ENCODE measurements at regions not wholly inside any gene's neighbourhood (a gene's known extent, or its start where the extent isn't known, plus 50 kb on each side); places are given as distances from the start of the nearest gene placed in this dataset.
A peak's percentile ranks its signal among the peaks of the same experiment; 100 is the strongest.
"Not testable (repeated sequence)": the region's sequence is repeated elsewhere in the genome, so short reads cannot be mapped to it uniquely, and the experiment has no call there.

DNA sequence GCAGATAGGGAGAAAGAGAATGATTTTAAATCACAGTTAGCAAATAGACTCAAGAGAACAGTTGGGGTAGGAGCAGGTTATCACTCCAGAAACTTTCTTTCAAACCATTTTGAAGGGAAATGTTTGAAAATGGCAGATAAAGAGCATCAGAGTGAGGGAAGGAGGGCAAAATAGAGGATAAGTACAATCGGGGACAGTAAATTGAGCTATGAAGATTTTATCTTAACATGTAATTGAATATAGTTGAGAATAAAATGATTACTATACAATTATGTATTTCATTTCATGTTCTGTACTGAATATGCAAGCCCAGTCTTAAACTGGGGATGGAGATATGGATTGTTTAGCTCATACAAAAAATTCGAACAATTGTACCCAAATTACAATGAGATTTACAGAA, 54.0 kb downstream of the MAP10 start:
- Histone ChIP-seq H3K36me3 (ENCODE audit: control insufficient read depth, insufficient read depth, low read length) (no peaks in the 10 kb centered on the region), H3K4me3 (ENCODE audit: low read depth, low read length) (no peak overlapping the region), H3K27me3 (ENCODE audit: control insufficient read depth, insufficient read depth, low read length) (peaks cover 4% of the 10 kb centered on the region)
- DNase-seq (ENCODE audit: low read depth) (no peak), FAIRE-seq (no peak)
- TF ChIP-seq, protein P1, sequence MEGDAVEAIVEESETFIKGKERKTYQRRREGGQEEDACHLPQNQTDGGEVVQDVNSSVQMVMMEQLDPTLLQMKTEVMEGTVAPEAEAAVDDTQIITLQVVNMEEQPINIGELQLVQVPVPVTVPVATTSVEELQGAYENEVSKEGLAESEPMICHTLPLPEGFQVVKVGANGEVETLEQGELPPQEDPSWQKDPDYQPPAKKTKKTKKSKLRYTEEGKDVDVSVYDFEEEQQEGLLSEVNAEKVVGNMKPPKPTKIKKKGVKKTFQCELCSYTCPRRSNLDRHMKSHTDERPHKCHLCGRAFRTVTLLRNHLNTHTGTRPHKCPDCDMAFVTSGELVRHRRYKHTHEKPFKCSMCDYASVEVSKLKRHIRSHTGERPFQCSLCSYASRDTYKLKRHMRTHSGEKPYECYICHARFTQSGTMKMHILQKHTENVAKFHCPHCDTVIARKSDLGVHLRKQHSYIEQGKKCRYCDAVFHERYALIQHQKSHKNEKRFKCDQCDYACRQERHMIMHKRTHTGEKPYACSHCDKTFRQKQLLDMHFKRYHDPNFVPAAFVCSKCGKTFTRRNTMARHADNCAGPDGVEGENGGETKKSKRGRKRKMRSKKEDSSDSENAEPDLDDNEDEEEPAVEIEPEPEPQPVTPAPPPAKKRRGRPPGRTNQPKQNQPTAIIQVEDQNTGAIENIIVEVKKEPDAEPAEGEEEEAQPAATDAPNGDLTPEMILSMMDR (IDR thresholded peaks at IDR 0.05; ENCODE audit: insufficient read depth, low read length, severe bottlenecking): no peak

DNA sequence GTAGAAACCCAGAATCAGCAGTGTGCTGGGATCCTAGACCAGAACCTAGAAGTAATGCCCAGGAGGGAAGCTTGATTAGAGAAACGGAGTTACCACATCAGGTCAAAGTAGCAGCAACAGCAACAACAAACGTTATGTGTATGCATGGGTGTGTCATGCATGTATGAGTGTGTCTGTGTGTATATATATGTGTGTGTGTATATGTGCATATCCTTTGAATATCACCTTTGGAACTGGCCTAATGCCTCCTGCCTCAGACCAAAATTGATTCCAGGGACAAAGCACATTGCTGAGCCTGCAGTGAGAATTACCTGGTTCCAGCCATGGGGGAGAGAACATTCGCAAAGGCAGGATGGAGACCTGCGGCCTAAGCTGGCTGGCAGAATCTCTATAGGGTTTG, 55.9 kb downstream of the MAP10 start:
- DNase-seq (ENCODE audit: low read depth) (no peak), FAIRE-seq (peak; percentile 84)
- Histone ChIP-seq H3K4me3 (ENCODE audit: low read depth, low read length) (no peak overlapping the region), H3K36me3 (ENCODE audit: control insufficient read depth, insufficient read depth, low read length) (no peaks in the 10 kb centered on the region), H3K27me3 (ENCODE audit: control insufficient read depth, insufficient read depth, low read length) (peaks cover 4% of the 10 kb centered on the region)
- TF ChIP-seq, protein P1 (IDR thresholded peaks at IDR 0.05; ENCODE audit: insufficient read depth, low read length, severe bottlenecking): no peak

DNA sequence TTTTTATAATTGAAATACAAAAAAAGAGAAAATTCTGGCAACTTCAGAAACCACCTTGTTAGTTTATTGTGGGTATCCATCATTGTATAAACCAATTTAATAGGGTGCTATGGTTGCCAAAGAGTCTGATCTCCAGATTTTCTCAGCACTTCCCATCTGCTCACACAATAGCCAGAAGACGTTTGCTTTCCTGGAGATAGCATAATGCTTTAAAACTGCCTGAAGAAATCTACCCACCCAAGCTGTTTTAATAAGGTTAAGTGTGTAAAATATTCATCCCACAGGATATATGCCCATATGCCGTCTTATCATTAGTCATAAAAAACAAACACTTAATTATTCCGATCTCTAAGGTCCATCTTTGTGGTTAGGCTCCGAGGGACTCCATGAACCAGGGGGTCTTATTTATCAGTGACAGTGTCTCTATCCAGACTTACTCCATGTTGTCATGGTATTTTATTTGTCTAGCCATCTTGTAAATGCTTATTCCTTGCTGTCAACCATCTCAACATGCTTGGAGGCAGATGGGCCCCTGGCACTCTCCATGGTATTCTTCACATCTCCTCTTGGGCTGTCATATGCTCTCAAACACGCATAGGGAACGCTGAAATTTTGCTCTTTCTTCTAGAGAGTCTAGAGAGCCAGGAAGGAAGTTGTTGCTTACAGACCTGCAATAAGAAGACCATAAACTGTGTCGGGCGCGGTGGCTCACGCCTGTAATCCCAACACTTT, 58.5 kb downstream of the MAP10 start:
- no peak overlapping the region for H3K4me3 ChIP-seq (ENCODE audit: low read depth, low read length)

DNA sequence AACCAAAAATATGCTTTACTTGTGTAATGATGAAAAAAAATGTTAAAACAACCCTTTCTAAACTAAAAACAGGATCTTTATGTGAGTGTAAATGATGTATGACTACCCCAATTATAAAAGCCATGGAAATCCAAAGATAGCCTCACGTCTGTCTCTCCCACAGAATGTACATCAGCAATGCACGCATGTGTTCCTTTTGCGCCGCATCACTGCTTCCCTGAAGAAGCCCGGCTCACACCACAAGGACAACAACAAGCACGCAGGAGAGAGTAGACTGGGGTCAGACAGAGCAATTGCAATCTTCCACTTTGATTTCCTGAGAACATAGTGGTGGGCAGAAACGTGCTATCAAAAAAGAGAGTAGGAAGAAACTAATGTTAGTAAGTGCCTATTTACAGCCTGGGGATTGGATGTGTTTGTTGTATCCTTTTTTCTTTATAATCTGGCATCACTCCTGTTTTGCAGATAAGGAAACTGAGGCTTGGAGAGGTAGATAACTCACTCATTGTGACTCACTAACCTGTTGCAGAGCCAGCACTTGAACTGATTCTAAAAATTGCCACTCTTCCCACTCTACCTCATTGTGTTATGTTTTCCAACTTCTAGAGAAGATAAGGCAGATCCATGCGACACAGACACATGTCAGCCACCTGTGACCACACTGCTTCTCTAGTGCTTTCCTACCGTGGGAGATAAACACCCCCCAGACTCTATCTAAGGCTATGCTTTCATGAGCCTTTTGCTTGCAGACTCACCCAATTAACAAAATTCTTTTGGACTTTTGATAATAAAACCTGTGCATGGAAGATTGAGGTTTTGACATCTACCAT, 60.1 kb downstream of the MAP10 start:
- Histone ChIP-seq H3K4me3 (ENCODE audit: low read depth, low read length) (no peak overlapping the region), H3K27me3 (ENCODE audit: control insufficient read depth, insufficient read depth, low read length) (no peaks in the 10 kb centered on the region), H3K36me3 (ENCODE audit: control insufficient read depth, insufficient read depth, low read length) (no peaks in the 10 kb centered on the region)
- TF ChIP-seq, protein P1 (IDR thresholded peaks at IDR 0.05; ENCODE audit: insufficient read depth, low read length, severe bottlenecking): no peak
- DNase-seq (ENCODE audit: low read depth): no peak
- no peak for FAIRE-seq

More for the DNA sequence above, 58.5 kb downstream of the MAP10 start:
- Histone ChIP-seq H3K36me3 (ENCODE audit: control insufficient read depth, insufficient read depth, low read length) (no peaks in the 10 kb centered on the region), H3K27me3 (ENCODE audit: control insufficient read depth, insufficient read depth, low read length) (peaks cover 2% of the 10 kb centered on the region)
- FAIRE-seq: no peak
- TF ChIP-seq, protein P1 (IDR thresholded peaks at IDR 0.05; ENCODE audit: insufficient read depth, low read length, severe bottlenecking): no peak
- no peak for DNase-seq (ENCODE audit: low read depth)

DNA sequence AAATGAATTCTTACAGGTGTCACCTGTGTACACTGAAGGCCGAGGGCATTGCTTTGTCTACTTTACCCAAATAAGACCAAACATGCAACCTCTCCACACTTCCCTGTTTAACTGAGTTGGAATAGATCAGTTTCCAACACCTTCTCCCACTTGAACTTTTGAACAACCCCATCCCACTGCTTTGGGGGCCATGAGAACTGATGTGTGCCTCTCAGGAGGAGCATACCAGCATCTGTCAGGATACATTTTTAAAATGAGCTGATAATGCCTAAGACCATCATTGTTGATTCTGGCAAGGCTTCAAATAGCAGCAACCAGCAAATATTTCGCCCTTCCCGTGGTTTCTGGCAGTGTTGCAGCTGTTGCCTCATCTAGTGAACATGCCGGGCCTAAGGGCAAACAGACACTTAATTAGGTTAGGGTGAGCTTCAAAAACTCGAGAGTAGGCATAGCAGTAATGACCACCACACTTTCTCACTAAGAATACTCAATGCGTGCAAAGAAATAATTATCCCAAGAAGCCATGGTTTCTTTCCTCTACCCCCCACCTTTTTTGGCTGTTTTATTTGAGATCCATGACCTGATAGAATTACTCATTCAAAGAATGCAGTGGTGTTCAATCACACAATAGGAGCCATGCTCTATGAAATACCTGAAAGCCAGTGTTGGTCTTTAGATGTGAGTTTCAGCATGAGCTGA, 63.7 kb downstream of the MAP10 start:
- H3K36me3 ChIP-seq (ENCODE audit: control insufficient read depth, insufficient read depth, low read length): no peaks in the 10 kb centered on the region
- TF ChIP-seq, protein P1 (IDR thresholded peaks at IDR 0.05; ENCODE audit: insufficient read depth, low read length, severe bottlenecking): no peak
- FAIRE-seq (peak; percentile 94), DNase-seq (ENCODE audit: low read depth) (peak; percentile 88)
- H3K4me3 ChIP-seq (ENCODE audit: low read depth, low read length): no peak overlapping the region
- no peaks in the 10 kb centered on the region for H3K27me3 ChIP-seq (ENCODE audit: control insufficient read depth, insufficient read depth, low read length)

DNA sequence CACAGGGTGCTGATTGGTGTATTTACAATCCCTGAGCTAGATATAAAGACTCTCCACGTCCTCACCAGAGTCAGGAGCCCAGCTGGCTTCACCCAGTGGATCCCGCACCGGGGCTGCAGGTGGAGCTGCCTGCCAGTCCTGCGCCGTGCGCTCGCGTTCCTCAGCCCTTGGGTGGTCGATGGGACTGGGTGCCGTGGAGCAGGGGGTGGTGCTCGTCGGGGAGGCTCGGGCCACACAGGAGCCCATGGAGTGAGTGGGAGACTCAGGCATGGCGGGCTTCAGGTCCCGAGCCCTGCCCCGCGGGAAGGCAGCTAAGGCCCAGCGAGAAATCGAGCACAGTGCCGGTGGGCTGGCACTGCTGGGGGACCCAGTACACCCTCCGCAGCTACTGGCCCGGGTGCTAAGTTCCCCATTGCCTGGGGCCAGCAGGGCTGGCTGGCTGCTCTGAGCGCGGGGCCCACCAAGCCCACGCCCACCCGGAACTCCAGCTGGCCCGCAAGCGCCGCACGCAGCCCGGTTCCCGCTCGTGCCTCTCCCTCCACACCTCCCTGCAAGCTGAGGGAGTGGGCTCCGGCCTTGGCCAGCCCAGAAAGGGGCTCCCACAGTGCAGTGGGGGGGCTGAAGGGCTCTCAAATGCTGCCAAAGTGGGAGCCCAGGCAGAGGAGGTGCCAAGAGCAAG, 66.2 kb downstream of the MAP10 start:
- H3K36me3 ChIP-seq (ENCODE audit: control insufficient read depth, insufficient read depth, low read length); FAIRE-seq; H3K27me3 ChIP-seq (ENCODE audit: control insufficient read depth, insufficient read depth, low read length); H3K4me3 ChIP-seq (ENCODE audit: low read depth, low read length); DNase-seq (ENCODE audit: low read depth): not testable (repeated sequence)

Data from bronchial epithelial cell (primary cell).